ENCODE measurements at regions not wholly inside any gene's neighbourhood (a gene's known extent, or its start where the extent isn't known, plus 50 kb on each side); places are given as distances from the start of the nearest gene placed in this dataset.
A peak's percentile ranks its signal among the peaks of the same experiment; 100 is the strongest.
"Not testable (repeated sequence)": the region's sequence is repeated elsewhere in the genome, so short reads cannot be mapped to it uniquely, and the experiment has no call there.

GRCh38 chr1:208951026-208951525 lies 632.4 kb upstream of the CAMK1G start:
- no peak for DNase-seq (ENCODE audit: low spot score)

- no peak for DNase-seq (ENCODE audit: low spot score)
Observed at GRCh38 chr1:208951908-208952307, 631.6 kb upstream of the CAMK1G start.

- no peak for DNase-seq (ENCODE audit: low spot score)
Observed at GRCh38 chr1:208962867-208963266, 620.6 kb upstream of the CAMK1G start.

GRCh38 chr1:208965351-208965750 lies 618.2 kb upstream of the CAMK1G start:
- DNase-seq (ENCODE audit: low spot score) = no peak

- DNase-seq (ENCODE audit: low spot score) = no peak
Observed at GRCh38 chr1:208967334-208967733, 616.2 kb upstream of the CAMK1G start.

GRCh38 chr1:208974717-208975116 lies 608.8 kb upstream of the CAMK1G start:
- no peak for DNase-seq (ENCODE audit: low spot score)

GRCh38 chr1:208975456-208975855 lies 608.1 kb upstream of the CAMK1G start:
- no peak for DNase-seq (ENCODE audit: low spot score)

GRCh38 chr1:208977012-208977411 lies 606.5 kb upstream of the CAMK1G start:
- no peak for DNase-seq (ENCODE audit: low spot score)

GRCh38 chr1:208977638-208978256 lies 605.8 kb upstream of the CAMK1G start:
- DNase-seq (ENCODE audit: low spot score) = no peak

GRCh38 chr1:208979776-208980175 lies 603.7 kb upstream of the CAMK1G start:
- no peak for DNase-seq (ENCODE audit: low spot score)

- no peak for DNase-seq (ENCODE audit: low spot score)
Observed at GRCh38 chr1:208980605-208981004, 602.9 kb upstream of the CAMK1G start.

- DNase-seq (ENCODE audit: low spot score) = no peak
Observed at GRCh38 chr1:208985231-208985630, 598.3 kb upstream of the CAMK1G start.

- peak; percentile 27 for DNase-seq (ENCODE audit: low spot score)
Observed at GRCh38 chr1:208988811-208989222, 594.7 kb upstream of the CAMK1G start.

GRCh38 chr1:208990456-208990855 lies 593.1 kb upstream of the CAMK1G start:
- no peak for DNase-seq (ENCODE audit: low spot score)

- DNase-seq (ENCODE audit: low spot score) = not testable (repeated sequence)
Observed at GRCh38 chr1:208997053-208997452, 586.5 kb upstream of the CAMK1G start.

GRCh38 chr1:208997726-208998312 lies 585.7 kb upstream of the CAMK1G start:
- DNase-seq (ENCODE audit: low spot score) = no peak

- peak; percentile 4 for DNase-seq (ENCODE audit: low spot score)
Observed at GRCh38 chr1:209008586-209008985, 574.9 kb upstream of the CAMK1G start.

- no peak for DNase-seq (ENCODE audit: low spot score)
Observed at GRCh38 chr1:209010475-209011230, 572.9 kb upstream of the CAMK1G start.

GRCh38 chr1:209012443-209013196 lies 570.9 kb upstream of the CAMK1G start:
- no peak for DNase-seq (ENCODE audit: low spot score)

GRCh38 chr1:209015092-209015491 lies 568.4 kb upstream of the CAMK1G start:
- DNase-seq (ENCODE audit: low spot score) = no peak

- DNase-seq (ENCODE audit: low spot score) = no peak
Observed at GRCh38 chr1:209021622-209022021, 561.9 kb upstream of the CAMK1G start.

GRCh38 chr1:209023790-209024189 lies 559.7 kb upstream of the CAMK1G start:
- no peak for DNase-seq (ENCODE audit: low spot score)
